GM19193 (cell line): ENCODE measurements at regions not wholly inside any gene's neighbourhood (a gene's known extent, or its start where the extent isn't known, plus 50 kb on each side); places are given as distances from the start of the nearest gene placed in this dataset.

Source experiments
- POLR2A ChIP-seq: IDR thresholded peaks from 4 replicates; pipeline ENCODE4 v1.6.1; 2011; ENCODE audit not compliant: insufficient read depth, insufficient read length; ENCODE audit errors: extremely low read depth

DNA sequence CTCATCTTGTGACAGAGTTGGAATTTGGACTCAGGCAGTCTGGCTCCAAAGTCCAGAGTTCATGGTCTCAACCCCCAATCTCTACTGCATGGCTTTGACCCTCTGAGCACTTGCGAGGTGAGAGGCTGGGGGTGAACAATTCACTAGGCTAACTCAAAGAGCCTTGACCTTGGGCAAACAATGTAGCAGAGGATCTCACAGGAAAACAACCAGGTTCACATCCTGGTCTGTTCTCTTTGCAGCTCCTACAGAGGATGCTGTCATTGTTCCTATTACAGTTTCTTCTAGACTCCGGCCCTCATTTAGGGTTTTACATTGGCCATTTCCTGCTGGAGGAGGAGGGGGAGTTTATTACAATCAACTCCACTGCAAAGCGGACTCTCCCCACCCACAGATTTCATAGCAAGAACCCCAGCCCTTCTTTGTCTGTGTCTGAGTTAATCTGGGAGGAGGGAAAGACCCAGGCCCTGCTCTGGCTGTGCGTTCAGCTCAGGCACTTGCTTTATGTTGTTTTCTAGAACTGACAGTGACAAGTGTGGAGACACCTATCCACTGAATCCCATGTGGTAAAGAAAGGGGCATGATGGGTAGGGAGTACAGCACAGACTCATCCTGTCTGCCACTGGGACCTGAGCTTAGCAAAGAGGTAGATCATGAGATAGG, 101.6 kb downstream of the LBH start:
- TF ChIP-seq POLR2A = no peak

DNA sequence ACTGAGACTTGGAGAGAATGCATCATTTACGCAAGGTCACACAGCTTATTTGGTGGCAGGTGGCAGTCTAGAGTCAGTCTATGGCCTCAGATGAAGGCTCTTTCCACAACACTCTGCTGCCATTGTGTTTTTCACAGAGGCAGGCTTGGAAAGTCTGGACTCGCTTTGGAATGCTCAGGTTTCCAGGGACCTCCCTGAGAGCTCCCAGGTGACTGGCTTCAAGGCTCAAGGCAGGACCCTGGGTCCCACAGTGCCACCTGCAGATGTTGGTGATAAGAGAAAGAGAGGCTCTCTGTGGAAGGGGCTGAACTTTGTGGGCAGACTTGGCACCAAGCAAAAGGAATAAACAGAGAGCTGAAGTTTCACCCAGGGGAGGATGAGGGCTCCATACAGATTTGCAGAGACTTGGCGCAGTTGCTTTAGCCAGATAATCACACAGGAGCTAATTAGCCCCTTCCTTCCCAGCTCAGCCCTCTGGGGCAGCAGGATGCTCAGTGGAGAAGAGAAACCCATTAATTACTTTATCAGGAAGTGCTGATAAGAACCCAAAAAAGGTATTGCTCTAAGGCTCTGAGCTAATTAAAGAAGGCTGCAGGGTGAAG, 103.5 kb downstream of the LBH start:
- no peak for TF ChIP-seq POLR2A

DNA sequence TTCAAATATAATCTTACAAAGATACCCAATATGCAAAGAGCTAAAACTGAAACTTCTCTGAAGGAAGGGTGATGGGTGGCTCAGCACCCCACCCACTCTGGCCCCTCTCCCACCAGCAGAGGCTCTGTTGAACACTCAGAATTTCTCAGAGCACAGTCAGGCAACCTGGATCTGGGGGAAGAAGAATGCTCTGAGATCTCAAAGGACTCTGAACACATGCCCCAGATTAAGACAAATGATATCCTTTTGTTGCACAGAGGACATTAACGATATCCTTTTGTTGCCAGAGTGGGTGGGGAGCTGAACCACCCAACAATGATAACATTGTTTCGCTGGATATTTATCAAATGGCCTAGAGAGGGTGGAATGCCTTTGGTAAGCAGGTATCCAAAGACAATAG, 104.8 kb downstream of the LBH start:
- TF ChIP-seq POLR2A = peak; percentile 22

DNA sequence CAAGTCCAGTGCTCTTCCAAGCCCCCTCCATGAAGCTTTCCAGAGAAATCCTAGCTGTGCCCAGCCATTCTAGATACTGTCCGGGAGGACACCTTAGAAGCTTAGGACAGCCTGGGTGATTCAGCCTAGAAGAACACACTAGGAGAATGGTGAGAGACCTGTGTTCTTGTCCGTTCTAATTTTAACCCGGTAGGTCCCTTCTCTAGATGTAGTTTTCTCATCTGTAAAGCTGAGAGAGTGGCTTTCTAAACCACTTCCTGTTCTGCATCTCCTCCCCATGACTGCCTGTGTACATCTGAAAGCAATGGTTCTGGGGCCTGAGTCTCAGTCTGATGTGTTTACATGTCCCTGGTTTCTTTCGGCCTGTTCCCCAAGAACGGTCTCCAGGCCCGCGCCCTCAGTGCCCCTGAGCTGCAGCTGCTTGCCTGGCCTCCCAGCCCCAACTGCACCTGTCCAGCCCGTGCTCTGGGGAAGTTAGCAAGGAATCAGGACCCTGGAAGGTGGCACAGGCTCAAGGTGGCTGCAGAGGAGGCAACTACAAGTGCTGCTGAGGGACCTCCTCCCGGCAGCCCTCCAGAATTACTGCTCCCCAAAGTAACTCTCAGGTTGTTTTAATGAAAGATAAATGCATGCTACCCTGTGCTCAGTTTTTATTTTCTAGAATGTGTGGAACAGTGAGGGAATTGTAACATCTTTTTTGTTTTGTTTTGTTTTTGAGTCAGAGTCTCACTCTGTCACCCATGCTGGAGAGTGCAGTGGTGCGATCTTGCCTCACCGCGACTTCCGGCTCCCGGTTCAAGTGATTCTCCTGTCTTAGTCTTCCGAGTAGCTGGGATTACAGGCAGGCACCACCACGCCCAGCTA, 105.9 kb downstream of the LBH start:
- TF ChIP-seq POLR2A = peak; percentile 42

DNA sequence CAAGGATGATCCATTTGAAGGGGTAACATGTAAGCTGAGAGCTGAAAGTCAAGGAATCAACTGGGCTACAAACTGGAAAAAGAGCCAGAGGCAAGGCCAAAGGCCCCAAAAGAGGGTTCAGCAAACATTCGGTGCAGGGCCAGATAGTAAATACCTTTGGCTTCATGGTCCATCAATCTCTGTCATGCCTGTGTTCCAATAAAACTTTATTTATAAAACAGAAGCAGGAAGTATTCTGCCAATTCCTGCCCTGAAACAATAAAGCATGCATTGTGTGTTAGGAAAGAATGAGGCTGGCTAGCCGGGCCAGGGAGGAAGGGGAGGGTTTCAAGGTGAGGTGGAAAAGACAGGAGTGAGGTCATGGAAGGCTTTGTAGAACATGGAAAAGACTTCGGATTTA, 107.1 kb downstream of the LBH start:
- TF ChIP-seq POLR2A = no peak

DNA sequence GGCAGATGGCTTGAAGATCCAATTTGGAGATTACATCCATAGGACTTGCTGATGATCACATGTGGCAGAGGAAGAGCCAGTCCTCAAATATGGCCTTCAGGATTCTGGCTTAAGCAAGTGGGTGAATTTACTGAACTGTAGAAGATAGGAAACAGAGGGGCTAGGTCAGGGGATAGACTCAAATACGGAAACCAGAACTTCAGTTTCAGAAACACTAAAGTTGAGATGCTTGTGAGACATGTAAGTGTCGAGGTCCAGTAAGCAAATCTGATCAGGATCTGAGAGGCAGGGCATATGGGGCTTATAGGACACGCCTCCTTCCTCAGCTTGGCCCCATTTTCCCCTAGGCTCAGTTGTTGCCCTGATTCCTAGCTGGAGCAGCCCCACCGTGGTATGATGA, 107.7 kb downstream of the LBH start:
- TF ChIP-seq POLR2A = no peak

DNA sequence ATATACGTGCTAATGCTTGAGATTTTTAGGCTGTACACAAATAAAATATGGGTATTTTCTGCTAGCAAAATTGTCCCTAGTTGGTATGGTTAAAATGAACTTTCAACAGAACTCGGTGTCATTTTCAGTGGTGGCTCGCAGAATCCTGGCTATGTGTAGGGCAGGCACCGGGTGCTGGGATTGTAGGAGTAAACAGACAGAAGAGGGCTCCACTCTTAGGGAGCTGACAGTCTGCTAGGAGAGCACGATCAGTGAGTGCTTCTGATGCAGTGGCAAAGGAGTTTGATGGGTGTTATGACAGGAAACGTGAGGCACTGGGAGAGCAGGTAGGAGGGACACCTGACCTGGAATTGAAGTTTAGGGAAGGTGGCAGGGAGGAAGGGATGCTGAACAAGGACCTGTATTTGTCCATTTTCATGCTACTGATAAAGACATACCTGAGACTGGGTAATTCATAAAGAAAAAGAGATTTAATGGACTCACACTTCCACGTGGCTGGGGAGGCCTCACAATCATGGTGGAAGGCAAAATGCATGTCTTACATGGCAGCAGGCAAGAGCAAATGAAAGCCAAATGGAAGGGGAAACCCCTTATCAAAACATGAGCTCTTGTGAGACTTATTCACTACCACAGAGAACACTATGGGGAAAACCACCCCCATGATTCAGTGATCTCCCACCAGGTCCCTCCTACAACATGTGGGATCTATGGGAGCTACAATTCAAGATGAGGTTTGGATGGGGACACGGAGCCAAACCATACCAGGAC, 105.4 kb upstream of the LCLAT1 start:
- no peak for TF ChIP-seq POLR2A

DNA sequence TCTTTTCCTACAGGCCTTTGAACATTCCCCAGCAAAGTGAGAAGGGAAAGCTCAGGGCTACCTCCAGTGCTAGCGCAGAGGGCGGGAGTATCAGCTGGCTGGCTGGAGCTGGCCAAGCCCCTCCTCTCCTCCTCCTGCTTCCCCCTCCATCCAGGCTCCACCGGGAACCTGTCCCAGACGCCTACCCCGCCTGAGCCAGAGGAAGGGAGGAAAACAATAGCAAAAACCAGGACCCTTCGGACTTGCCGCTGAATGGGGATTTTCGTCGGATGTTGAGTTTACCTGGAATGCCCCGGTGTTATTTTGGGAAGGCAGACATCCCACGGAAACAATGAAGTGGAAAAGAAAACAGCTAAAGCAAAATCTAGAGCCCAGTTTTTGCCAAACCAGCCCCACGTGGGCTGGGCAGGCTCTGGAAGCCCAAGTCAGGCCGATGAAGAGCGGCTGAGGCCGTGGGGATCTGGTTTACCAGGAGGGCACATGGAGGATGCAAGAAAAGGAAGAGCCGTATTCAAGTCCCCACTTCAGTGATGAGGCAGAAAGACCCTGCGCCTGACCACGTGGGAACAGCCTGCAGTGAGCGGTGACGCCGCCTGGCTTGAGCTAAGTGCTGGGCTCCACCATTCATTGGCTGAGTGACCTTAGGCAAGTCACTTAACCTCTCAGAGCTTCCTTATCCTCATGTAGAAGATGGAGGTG, 100.4 kb upstream of the LCLAT1 start:
- no peak for TF ChIP-seq POLR2A

DNA sequence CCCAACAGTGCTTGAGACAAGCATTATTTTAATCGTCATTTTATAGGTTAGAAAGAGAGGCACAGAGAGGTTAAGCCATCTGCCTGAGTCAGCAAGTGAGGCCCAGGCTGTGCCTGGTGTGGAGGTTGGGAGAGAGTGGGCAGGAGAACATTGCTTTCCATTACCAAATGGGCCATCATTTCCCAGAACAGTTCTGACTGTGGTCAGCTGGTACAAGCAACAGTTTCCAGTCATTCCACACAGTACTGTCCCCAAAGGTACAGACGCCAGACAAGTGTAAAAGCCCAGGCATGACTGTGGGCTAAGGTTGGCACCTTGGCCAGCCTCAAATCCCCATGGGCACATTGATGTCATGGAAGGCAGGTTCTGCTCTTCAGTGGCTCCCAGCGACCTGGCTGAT, 98.2 kb upstream of the LCLAT1 start:
- TF ChIP-seq POLR2A = no peak

DNA sequence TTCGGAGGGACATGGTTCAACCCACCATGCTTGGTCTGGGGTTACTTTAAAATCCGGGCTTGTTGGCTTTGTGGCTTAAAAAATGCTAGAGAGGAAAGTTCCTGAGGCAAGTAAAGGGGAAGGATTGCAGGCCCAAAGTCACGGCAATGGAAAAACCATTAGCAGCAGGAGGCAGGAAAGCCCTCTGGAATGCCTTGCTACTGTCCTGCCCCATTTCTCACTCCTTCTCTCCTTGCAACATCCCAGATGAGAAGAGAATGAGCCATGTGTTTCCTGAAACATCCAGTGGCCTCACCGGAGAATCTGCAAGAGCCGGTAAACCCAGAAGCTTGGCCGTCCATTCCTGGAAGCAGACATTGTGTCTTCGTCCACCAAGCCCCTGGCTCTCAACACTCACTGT, 97.4 kb upstream of the LCLAT1 start:
- no peak for TF ChIP-seq POLR2A

DNA sequence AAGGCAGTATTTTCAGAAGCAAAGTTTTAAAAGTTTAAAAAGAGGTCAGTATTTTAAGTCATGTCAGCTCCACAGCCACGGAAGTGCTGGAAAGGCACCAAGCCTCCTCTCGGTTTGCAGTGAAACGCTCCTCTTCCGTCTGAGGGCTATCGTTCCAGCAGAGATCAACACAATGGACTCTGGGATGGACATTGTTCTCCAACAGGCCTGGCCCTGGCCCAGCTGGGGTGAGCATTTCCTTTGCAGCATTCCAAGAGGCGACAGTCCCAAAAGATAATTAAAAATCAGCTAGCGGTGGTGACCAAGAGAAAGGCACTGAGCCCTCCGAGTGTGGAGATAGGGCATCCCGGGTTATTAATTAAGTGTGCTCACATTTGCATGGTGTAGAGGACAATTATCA, 95.9 kb upstream of the LCLAT1 start:
- no peak for TF ChIP-seq POLR2A

DNA sequence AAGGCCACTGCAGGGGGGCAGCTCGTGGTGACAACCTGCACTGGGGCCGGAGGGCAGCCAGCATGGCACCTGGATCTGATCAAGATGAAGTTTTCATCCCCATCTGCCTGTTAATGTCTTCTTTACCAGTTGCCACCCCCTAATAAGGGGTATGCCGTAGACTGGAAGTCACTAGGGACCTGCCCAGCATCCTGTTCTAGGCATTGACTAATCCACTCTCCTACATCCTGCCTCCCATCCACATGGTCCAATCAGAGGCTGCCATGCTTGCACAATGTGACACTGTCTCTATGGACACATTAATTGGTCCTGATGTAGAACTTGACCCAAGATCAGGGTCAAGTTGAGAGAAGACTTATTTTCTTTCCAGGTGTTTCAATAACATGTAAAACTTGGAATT, 95.1 kb upstream of the LCLAT1 start:
- TF ChIP-seq POLR2A = no peak

DNA sequence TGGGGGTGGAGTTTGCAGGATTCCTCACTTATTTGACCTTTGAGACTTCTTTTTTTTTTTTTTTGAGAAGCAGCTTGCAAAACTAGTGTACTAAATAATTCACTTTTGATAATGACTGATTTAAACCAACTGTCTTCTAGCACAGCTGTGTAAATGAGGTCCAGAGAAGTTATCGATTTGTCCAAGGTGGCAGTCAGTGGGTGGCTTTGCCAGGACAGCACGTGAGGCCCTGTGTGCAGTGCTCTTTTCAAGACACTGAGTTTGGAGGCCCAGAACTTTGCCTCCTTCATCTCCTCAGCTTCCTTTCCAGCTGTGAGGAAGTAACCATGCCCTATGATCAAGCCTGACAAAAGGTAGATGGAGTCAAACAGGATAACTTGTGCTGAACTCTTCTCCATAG, 92.9 kb upstream of the LCLAT1 start:
- TF ChIP-seq POLR2A = no peak

DNA sequence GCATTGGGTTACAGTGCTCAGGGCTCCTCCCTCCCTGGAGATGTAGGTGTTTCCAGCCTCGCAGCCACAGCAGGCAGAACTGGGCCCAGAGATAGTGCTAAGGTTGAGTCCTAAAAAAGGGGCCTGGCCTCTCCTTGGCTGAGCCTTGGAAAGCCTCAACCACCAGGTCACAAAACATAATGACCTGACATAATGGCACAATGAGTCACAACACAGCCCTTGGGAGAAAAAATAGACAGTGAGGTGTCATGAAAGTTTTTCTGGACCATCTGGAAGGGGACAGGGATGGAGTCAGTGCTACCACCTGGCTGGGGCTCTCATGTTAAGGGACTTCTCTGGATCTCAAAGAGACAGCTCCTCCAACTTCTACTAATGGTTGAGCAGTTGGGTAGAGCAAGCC, 92.4 kb upstream of the LCLAT1 start:
- TF ChIP-seq POLR2A = no peak

DNA sequence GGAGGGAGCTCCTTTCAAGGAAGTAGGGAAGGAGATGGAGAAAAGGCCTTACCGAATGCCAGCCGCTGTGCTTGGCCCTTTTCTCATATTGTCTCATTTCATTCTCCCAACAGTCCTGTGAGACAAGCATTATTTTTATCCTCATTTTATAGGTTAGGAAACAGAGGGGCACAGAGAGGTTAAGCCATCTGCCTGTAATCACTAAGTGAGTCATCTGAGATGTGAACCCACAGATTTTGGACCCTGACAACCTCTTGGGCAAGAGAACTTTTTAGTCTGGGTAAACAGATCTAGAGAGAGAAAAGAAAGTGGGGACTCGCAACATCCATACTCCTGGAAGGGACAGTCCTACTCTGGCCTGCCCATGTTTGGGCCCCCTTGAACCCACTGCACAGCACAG, 91.7 kb upstream of the LCLAT1 start:
- no peak for TF ChIP-seq POLR2A
